HG02759 (cell line): ENCODE measurements at regions not wholly inside any gene's neighbourhood (a gene's known extent, or its start where the extent isn't known, plus 50 kb on each side); places are given as distances from the start of the nearest gene placed in this dataset.
"Not testable (repeated sequence)": the region's sequence is repeated elsewhere in the genome, so short reads cannot be mapped to it uniquely, and the experiment has no call there.

Experiments
- ATAC-seq: cut with Tn5 transposase; IDR thresholded peaks from one replicate; pipeline ENCODE4 v1.9.1; 2021; ENCODE audit warnings: mild to moderate bottlenecking, moderate library complexity; ENCODE audit not compliant: unreplicated experiment

- no peak for ATAC-seq
These were observed 476.5 kb downstream of the PLK2 start for GRCh38 chr5:57983426-57983825.

- ATAC-seq = no peak
These were observed 480.2 kb downstream of the PLK2 start for GRCh38 chr5:57979671-57980070.

- ATAC-seq = no peak
These were observed 483.4 kb downstream of the PLK2 start for GRCh38 chr5:57976506-57976905.

GRCh38 chr5:57972099-57972498 is 487.8 kb downstream of the PLK2 start:
- ATAC-seq = not testable (repeated sequence)

GRCh38 chr5:57960569-57960968 is 478.0 kb upstream of the ACTBL2 start:
- no peak for ATAC-seq

- ATAC-seq = no peak
These were observed 474.0 kb upstream of the ACTBL2 start for GRCh38 chr5:57956636-57957035.

- ATAC-seq = no peak
These were observed 472.9 kb upstream of the ACTBL2 start for GRCh38 chr5:57955511-57955910.

GRCh38 chr5:57953792-57954191 is 471.2 kb upstream of the ACTBL2 start:
- ATAC-seq = no peak

GRCh38 chr5:57950616-57951228 is 468.1 kb upstream of the ACTBL2 start:
- ATAC-seq = no peak

- ATAC-seq = no peak
These were observed 465.5 kb upstream of the ACTBL2 start for GRCh38 chr5:57948091-57948490.

- ATAC-seq = no peak
These were observed 464.6 kb upstream of the ACTBL2 start for GRCh38 chr5:57947181-57947580.

GRCh38 chr5:57940879-57941278 is 458.3 kb upstream of the ACTBL2 start:
- no peak for ATAC-seq

GRCh38 chr5:57940236-57940635 is 457.6 kb upstream of the ACTBL2 start:
- ATAC-seq = no peak

- ATAC-seq = no peak
These were observed 457.2 kb upstream of the ACTBL2 start for GRCh38 chr5:57939771-57940170.

- no peak for ATAC-seq
These were observed 456.7 kb upstream of the ACTBL2 start for GRCh38 chr5:57939335-57939734.

GRCh38 chr5:57938174-57938557 is 455.6 kb upstream of the ACTBL2 start:
- no peak for ATAC-seq

- ATAC-seq = no peak
These were observed 455.0 kb upstream of the ACTBL2 start for GRCh38 chr5:57937501-57938173.

- no peak for ATAC-seq
These were observed 454.4 kb upstream of the ACTBL2 start for GRCh38 chr5:57937025-57937424.

GRCh38 chr5:57932761-57933160 is 450.1 kb upstream of the ACTBL2 start:
- no peak for ATAC-seq

GRCh38 chr5:57931807-57932206 is 449.2 kb upstream of the ACTBL2 start:
- ATAC-seq = no peak

- ATAC-seq = no peak
These were observed 448.7 kb upstream of the ACTBL2 start for GRCh38 chr5:57931352-57931751.

- ATAC-seq = no peak
These were observed 446.7 kb upstream of the ACTBL2 start for GRCh38 chr5:57929271-57929670.

- not testable (repeated sequence) for ATAC-seq
These were observed 440.5 kb upstream of the ACTBL2 start for GRCh38 chr5:57923094-57923493.
